Right atrium auricular region (tissue), 2 donors: ENCODE measurements at regions not wholly inside any gene's neighbourhood (a gene's known extent, or its start where the extent isn't known, plus 50 kb on each side); places are given as distances from the start of the nearest gene placed in this dataset.

ENCODE experiments used
- DNase-seq: peaks from one replicate; pipeline ENCODE4 v3.0.0-alpha.2; 2019; ENCODE audit warnings: low spot score
- H3K27ac ChIP-seq, 2 donors: fragments of 200-600 bp; sonication (generic); 1 replicate in 1 of 2; 2 replicates in 1 of 2; pipeline ENCODE4 v1.5.1; 2016 to 2019
- H3K27me3 ChIP-seq, 2 donors: fragments of 200-600 bp; sonication (generic); one replicate each; pipeline versions ENCODE4 v1.5.1 to v1.6.0; 2017 to 2019
- H3K36me3 ChIP-seq: fragments of 200-600 bp; sonication (generic); one replicate; pipeline ENCODE4 v1.5.1; 2016
- H3K4me1 ChIP-seq, 2 donors: fragments of 200-600 bp; sonication (generic); one replicate each; pipeline versions ENCODE4 v1.5.1 to v1.6.0; 2017 to 2019
- H3K4me3 ChIP-seq, 2 donors: fragments of 200-600 bp; sonication (generic); 1 replicate in 1 of 2; 2 replicates in 1 of 2; pipeline ENCODE4 v1.5.1; 2017 to 2019; ENCODE audit warnings: mild to moderate bottlenecking in 1 of 2, moderate library complexity in 1 of 2
- H3K9me3 ChIP-seq, 2 donors: fragments of 200-600 bp; sonication (generic); one replicate each; pipeline ENCODE4 v1.5.1; 2019
- TF ChIP-seq, protein P1 (sequence below), 2 donors: fragments of 200-600 bp; sonication (generic); IDR thresholded peaks; one replicate each; pipeline ENCODE4 v1.5.1; 2019; ENCODE audit warnings: antibody characterized with exemption in 2 of 2

DNA sequence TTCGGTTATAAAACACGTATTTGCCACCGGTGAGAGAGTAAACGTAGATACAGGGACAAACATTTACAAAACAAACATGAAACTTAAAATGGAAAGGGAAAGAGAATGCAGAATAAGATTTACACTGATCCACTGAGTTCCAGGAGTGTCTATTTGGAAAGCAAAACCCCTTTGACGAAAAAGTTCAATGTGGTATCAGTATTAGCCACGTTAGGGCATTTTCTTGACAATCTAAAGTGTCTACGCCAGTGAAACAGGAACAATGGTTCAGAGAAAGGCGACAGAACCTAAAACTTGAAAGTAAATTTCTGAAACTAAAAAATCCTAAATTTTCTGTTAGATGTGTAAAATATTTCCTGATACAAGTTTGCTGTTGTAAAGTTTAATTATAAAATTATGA, 278.5 kb upstream of the TENM3 start:
- no peaks in the 10 kb centered on the region for H3K36me3 ChIP-seq
- H3K27me3 ChIP-seq = no peaks in the 10 kb centered on the region
- H3K4me1 ChIP-seq = no peaks in the 10 kb centered on the region
- no peak for DNase-seq
- H3K4me3 ChIP-seq = no peak overlapping the region
- H3K27ac ChIP-seq = no peak overlapping the region
- H3K9me3 ChIP-seq = no peaks in the 10 kb centered on the region
- TF ChIP-seq, protein P1, sequence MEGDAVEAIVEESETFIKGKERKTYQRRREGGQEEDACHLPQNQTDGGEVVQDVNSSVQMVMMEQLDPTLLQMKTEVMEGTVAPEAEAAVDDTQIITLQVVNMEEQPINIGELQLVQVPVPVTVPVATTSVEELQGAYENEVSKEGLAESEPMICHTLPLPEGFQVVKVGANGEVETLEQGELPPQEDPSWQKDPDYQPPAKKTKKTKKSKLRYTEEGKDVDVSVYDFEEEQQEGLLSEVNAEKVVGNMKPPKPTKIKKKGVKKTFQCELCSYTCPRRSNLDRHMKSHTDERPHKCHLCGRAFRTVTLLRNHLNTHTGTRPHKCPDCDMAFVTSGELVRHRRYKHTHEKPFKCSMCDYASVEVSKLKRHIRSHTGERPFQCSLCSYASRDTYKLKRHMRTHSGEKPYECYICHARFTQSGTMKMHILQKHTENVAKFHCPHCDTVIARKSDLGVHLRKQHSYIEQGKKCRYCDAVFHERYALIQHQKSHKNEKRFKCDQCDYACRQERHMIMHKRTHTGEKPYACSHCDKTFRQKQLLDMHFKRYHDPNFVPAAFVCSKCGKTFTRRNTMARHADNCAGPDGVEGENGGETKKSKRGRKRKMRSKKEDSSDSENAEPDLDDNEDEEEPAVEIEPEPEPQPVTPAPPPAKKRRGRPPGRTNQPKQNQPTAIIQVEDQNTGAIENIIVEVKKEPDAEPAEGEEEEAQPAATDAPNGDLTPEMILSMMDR (IDR thresholded peaks at IDR 0.05) = no peak

DNA sequence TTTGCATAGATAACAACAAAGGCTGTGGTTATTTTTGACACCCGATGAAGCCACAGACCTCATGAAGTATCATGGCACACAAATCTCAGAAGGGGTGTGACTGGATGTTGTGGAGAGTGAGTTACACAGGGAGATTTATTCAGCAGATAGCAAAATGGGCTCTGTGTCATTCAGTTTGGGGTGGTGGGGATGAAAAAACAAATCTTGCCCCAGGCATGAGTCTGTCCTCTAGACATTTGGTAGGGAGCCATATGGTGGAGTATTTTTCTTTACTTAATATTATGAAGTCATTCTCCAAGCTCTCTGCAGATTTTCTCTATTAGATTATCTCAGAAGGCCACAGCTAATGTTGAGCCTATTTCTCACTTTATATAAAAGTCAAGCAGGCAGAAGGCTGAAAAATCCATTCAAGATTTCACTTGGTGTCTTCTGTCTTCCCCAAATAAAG, 277.1 kb upstream of the TENM3 start:
- no peak for DNase-seq
- no peaks in the 10 kb centered on the region for H3K27me3 ChIP-seq
- no peaks in the 10 kb centered on the region for H3K9me3 ChIP-seq
- H3K27ac ChIP-seq = no peak overlapping the region
- TF ChIP-seq, protein P1 (IDR thresholded peaks at IDR 0.05) = no peak
- H3K4me3 ChIP-seq = no peak overlapping the region
- no peaks in the 10 kb centered on the region for H3K36me3 ChIP-seq
- no peaks in the 10 kb centered on the region for H3K4me1 ChIP-seq

DNA sequence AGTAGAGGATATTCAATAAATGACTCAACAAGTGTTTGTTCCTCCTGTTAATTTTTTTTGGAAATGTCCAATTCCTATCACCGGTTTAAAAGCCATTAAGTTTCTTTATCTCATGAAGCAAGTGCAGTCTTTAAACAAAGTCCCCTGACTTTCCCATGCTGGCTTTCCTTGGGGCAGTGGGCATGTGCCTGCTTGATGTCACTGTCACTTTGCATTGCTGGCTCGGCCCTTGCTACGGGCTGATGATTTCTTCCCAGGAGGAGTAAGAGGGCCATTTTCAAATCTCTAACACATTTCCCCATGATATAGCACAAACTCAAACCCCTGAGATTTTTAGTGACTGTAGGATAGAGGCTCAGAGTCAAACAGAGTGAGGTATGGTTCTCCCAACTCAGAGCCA, 275.8 kb upstream of the TENM3 start:
- Histone ChIP-seq H3K4me3 (no peak overlapping the region), H3K36me3 (no peaks in the 10 kb centered on the region), H3K27ac (no peak overlapping the region), H3K4me1 (no peaks in the 10 kb centered on the region), H3K27me3 (no peaks in the 10 kb centered on the region), H3K9me3 (no peaks in the 10 kb centered on the region)
- TF ChIP-seq, protein P1 (IDR thresholded peaks at IDR 0.05) = no peak
- no peak for DNase-seq

DNA sequence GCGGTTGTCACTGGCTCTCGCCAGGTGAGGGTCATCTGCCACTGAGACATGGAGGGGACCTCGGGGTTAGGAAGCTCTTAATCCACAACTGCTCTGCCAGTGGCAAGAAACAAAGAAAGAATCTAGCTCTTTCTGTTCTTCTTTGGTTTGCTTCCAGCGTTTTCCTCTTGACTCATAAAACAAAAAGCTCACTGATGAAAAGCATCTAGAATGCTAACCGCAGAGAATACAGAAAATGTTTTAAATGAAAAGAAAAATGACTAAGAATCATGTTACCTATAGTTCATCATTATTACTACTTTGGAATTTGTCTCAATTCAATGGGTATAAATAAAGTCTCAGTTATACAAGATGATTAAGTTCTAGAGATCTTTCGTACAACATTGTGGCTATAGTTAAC, 274.8 kb upstream of the TENM3 start:
- DNase-seq = no peak
- Histone ChIP-seq H3K4me3 (no peak overlapping the region), H3K36me3 (no peaks in the 10 kb centered on the region), H3K27me3 (no peaks in the 10 kb centered on the region), H3K9me3 (no peaks in the 10 kb centered on the region), H3K27ac (no peak overlapping the region), H3K4me1 (no peaks in the 10 kb centered on the region)
- TF ChIP-seq, protein P1 (IDR thresholded peaks at IDR 0.05) = no peak

DNA sequence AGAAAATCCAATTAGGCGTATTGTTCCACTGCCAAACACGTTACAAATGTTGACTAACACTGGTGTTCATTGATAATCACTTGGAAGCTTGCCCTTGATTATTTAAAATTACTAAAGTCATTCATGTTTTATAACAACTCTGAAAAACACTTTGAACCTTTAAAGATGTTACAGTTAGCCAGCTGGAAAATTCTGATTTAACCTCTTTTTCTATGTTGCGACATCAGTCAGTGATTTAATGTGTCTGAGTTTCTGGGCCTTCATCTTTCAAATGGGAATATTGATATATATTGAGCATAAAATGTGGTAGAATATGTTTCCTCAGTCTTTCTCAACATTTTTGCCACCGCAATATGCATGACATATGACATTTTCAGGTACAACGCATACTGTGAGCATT, 274.1 kb upstream of the TENM3 start:
- Histone ChIP-seq H3K27me3 (no peaks in the 10 kb centered on the region), H3K27ac (no peak overlapping the region), H3K36me3 (no peaks in the 10 kb centered on the region), H3K4me1 (no peaks in the 10 kb centered on the region), H3K9me3 (peaks cover 0 to 5% of the 10 kb centered on the region in 2 donors), H3K4me3 (no peak overlapping the region)
- no peak for DNase-seq
- TF ChIP-seq, protein P1 (IDR thresholded peaks at IDR 0.05) = no peak

DNA sequence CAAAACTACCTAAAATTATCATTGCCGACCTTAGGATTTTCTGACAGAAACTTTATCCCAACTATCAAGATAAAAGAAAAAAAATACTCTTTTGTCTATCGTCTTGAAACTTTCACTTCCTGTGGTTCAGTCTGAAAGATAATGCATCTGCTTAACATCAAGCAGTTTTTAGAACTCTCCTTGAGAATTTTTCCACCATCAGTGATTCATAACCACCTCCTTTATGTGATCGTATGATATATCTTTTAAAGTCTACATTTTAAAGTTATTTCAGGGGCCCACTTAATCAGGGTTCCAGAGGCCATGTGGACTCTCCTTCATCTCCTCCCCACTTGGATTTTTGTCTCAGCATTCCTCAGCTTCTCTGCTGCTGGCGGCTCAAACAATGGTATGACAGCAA, 272.8 kb upstream of the TENM3 start:
- H3K27me3 ChIP-seq = no peaks in the 10 kb centered on the region
- no peak overlapping the region for H3K27ac ChIP-seq
- no peaks in the 10 kb centered on the region for H3K36me3 ChIP-seq
- peaks cover 0 to 5% of the 10 kb centered on the region in 2 donors for H3K9me3 ChIP-seq
- no peak for DNase-seq
- no peaks in the 10 kb centered on the region for H3K4me1 ChIP-seq
- TF ChIP-seq, protein P1 (IDR thresholded peaks at IDR 0.05) = no peak
- H3K4me3 ChIP-seq = no peak overlapping the region
